Right cardiac atrium (tissue), 5 donors: ENCODE measurements at regions not wholly inside any gene's neighbourhood (a gene's known extent, or its start where the extent isn't known, plus 50 kb on each side); places are given as distances from the start of the nearest gene placed in this dataset.
"Not testable (repeated sequence)": the region's sequence is repeated elsewhere in the genome, so short reads cannot be mapped to it uniquely, and the experiment has no call there.

ENCODE experiments used
- ATAC-seq, 2 donors: fragments of 200-7000 bp; cut with Tn5 transposase; one replicate each; pipeline versions ENCODE4 v1.8.0 to v1.9.1; 2020; ENCODE audit warnings: moderate library complexity in 2 of 2, mild to moderate bottlenecking in 1 of 2
- DNase-seq, 3 donors: peaks; one replicate each; pipeline ENCODE4 v3.0.0-alpha.2; 2020
- H3K27ac ChIP-seq: one replicate; pipeline ENCODE4 v1.5.1; 2013; ENCODE audit warnings: mild to moderate bottlenecking, low read length, control low read depth, moderate library complexity
- H3K27me3 ChIP-seq: one replicate; pipeline ENCODE4 v1.6.1; 2013; ENCODE audit not compliant: control insufficient read depth, insufficient read depth
- H3K4me1 ChIP-seq: one replicate; pipeline ENCODE4 v1.6.1; 2013; ENCODE audit warnings: low read length; ENCODE audit not compliant: control insufficient read depth, insufficient read depth
- H3K4me3 ChIP-seq: one replicate; pipeline ENCODE4 v1.5.1; 2013; ENCODE audit warnings: low read length, control low read depth
- H3K9me3 ChIP-seq: one replicate; pipeline ENCODE4 v1.6.1; 2013; ENCODE audit warnings: low read length; ENCODE audit not compliant: control insufficient read depth
- WGBS: extraction: QIAGEN DNeasy Blood & Tissue Kit; methylation state at CpG from one replicate; pipeline ENCODE4 v1.1.7; 2013; 5-methylcytosine and 5-hydroxymethylcytosine counted together
- intact Hi-C, 4 donors: fragments of 100-400 bp; cut with DNase I; formaldehyde crosslinking; loops; one replicate each; pipeline versions ENCODE4 v1.11.0 to v1.14.0; 2022 to 2023
- donor health status: healthy with polysubstance abuse.
- donor health status: DM: no; HTN: yes; CAD: no.
- donor health status: DM: no; HTN: no; CAD: no.
- donor health status: DM: no; HTN: yes; CAD: no; lungs with severe emphysema.
- donor health status: DM: yes; HTN: yes; CAD: no.

DNA sequence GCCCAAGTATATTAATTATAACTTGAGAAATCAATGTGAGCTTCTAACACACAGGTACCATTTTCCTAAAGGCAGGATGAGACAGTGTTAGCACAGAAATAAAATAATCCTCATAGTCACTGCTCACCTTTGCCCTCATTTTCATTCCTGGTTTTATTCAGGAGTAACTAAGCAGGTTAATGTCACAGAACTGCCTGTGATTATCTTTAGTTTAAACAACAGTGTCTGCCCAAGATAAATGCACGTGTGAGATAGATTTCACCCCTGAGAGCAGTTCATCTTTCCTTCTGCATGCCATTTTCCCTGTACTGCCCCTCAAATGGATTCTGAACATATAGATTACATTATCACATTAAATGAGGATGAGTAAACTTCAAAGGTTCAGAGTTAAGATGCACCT, 250.7 kb downstream of the RMST start:
- intact Hi-C loops, result no loop called here
- no peak for DNase-seq
- Histone ChIP-seq H3K27ac (no peak overlapping the region), H3K4me1 (no peaks in the 10 kb centered on the region), H3K27me3 (no peaks in the 10 kb centered on the region), H3K4me3 (no peak overlapping the region), H3K9me3 (no peaks in the 10 kb centered on the region)
- no peak for ATAC-seq
- 29% methylated on average over 1 of the region's 1 CpG for WGBS

DNA sequence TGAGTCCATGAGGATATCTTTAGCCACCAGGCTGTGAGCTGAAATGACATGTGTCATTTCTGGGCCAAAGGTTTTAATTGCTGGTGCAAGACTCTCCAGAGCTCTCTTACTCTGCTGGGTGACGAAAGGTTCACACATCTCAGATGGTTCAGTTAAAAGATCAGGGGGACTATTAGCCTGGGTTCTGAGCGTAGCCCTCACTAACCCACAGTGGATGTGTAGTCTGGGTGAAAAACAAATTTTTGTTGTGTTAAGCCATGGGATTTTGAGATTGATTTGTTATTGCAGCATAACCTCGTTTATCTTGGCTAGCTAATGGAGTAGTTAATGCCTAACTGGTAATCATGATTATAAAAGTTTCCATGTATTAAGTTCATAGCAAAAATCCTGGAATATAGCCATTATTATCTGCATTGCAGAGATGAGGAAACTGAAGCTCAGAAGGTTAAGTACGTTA, 251.5 kb downstream of the RMST start:
- no peak overlapping the region for H3K27ac ChIP-seq
- no peak overlapping the region for H3K4me3 ChIP-seq
- no peak for ATAC-seq
- WGBS, result 58% methylated on average over 4 of the region's 4 CpGs
- intact Hi-C loops, result no loop called here
- H3K4me1 ChIP-seq, result no peaks in the 10 kb centered on the region
- DNase-seq, result no peak
- H3K9me3 ChIP-seq, result no peaks in the 10 kb centered on the region
- H3K27me3 ChIP-seq, result no peaks in the 10 kb centered on the region

DNA sequence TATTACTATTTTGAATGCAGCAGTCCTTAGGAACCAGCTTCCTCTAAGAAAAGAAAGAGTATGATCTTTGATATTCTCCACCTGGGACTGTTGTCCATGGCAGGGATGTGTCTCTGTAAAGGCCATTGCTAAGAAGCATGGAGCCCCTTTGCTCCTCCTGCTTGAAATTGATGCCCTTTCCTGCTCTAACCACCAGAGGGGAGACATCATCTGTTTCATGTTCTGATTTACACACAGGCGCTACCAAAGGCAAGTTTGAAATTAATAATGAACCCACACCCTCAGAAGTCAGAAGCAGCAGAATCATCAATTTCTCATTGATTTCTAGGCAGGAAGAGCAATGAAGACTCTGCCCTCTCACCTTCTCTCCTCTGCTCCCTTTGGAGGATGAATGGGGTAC, 253.8 kb downstream of the RMST start:
- no peaks in the 10 kb centered on the region for H3K4me1 ChIP-seq
- intact Hi-C loops, result no loop called here
- 66% methylated on average over 1 of the region's 1 CpG for WGBS
- H3K27ac ChIP-seq, result no peak overlapping the region
- H3K27me3 ChIP-seq, result no peaks in the 10 kb centered on the region
- H3K9me3 ChIP-seq, result no peaks in the 10 kb centered on the region
- no peak overlapping the region for H3K4me3 ChIP-seq
- DNase-seq, result no peak
- no peak for ATAC-seq

DNA sequence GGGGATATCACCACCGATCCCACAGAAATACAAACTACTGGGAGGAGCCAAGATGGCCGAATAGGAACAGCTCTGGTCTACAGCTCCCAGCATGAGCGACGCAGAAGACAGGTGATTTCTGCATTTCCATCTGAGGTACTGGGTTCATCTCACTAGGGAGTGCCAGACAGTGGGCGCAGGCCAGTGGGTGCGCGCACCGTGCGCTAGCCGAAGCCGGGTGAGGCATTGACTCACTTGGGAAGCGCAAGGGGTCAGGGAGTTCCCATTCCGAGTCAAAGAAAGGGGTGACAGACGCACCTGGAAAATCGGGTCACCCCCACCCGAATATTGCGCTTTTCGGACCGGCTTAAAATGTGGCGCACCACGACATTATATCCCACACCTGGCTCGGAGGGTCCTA, 261.2 kb downstream of the RMST start:
- H3K9me3 ChIP-seq, H3K27me3 ChIP-seq, H3K4me3 ChIP-seq, intact Hi-C loops, ATAC-seq, H3K4me1 ChIP-seq, H3K27ac ChIP-seq: not testable (repeated sequence)
- WGBS, result 96% methylated on average over 22 of the region's 22 CpGs
- DNase-seq, result peak in 1 of 3 donors; percentile 27

DNA sequence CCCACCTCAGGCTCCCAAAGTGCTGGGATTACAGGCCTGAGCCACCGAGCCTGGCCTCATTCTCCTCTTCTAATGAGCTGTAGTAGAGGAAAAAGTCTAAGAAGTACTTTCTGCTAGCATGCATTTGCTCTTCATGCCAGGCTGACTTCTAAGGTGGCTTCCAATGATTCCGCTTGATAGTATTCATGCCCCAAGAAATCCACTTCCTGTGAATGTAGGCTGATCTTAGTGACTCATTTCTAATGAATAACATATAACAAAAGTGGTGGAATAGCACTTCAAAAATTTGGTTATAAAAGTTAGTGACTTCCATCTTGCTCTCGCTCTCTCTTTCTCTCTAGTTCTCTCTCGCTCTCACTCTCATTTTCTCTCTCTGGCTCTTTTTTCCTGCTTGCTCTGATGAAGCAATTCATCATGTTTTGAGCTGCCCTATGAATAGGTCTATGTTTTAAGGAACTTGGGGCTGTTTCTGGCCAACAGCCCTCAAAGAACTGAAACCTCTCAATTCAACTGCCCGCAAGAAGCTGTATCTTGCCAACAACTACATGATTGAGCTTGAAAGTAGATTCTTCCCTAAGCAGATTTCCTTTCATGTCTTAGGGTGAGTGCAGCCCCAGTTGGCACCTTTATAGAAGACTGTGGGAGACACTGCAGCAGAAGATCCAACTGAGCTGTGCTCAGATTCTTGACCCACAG, 282.9 kb downstream of the RMST start:
- DNase-seq (no peak), ATAC-seq (no peak)
- H3K4me3 ChIP-seq, result no peak overlapping the region
- H3K27ac ChIP-seq, result no peak overlapping the region
- H3K27me3 ChIP-seq, result no peaks in the 10 kb centered on the region
- no peaks in the 10 kb centered on the region for H3K9me3 ChIP-seq
- 89% methylated on average over 5 of the region's 5 CpGs for WGBS
- H3K4me1 ChIP-seq, result no peaks in the 10 kb centered on the region
- intact Hi-C loops, result no loop called here

DNA sequence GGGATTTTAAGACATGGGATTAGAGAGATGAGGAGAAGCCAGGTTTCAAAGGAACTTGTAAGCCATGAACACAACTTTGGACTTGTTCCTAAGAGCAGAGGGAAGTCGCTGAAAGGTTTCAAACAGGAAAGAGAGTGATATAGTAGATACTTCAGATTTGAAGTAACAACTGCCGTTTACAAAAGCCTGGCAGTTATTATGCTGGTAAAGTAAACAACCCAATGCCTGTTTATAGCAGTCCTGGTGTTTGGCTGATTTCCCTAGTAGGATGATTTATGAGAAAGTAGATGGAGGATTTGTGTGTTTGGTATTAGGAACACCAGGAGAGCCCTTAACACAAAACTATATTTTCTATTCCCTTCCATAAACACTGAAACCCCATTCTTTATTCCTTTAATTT, 285.7 kb downstream of the RMST start:
- DNase-seq (no peak), ATAC-seq (no peak)
- intact Hi-C loops, result no loop called here
- 48% methylated on average over 2 of the region's 2 CpGs for WGBS
- Histone ChIP-seq H3K27ac (no peak overlapping the region), H3K4me3 (no peak overlapping the region), H3K9me3 (no peaks in the 10 kb centered on the region), H3K4me1 (no peaks in the 10 kb centered on the region), H3K27me3 (no peaks in the 10 kb centered on the region)

DNA sequence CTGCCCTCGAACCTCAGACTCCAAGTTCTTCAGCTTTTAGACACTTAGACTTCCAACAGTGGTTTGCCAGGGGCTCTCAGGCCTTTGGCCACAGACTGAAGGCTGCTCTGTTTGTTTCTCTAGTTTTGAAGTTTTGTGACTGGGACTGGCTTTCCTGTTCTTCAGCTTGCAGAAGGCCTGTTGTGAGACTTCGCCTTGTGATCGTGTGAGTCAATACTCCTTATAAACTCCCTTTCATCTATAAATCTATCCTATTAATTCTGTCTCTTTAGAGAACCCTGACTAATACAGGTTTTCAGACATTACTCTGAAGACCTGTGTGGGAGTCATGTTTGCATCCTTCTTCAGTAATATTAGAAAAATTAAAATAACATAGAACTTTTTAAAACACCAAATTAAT, 289.1 kb downstream of the RMST start:
- ATAC-seq, result no peak
- H3K9me3 ChIP-seq, result no peaks in the 10 kb centered on the region
- no peak overlapping the region for H3K27ac ChIP-seq
- no peaks in the 10 kb centered on the region for H3K4me1 ChIP-seq
- no peak overlapping the region for H3K4me3 ChIP-seq
- 68% methylated on average over 3 of the region's 3 CpGs for WGBS
- no peak for DNase-seq
- intact Hi-C loops, result no loop called here
- no peaks in the 10 kb centered on the region for H3K27me3 ChIP-seq

GRCh38 chr12:97752129-97752528, 289.5 kb downstream of the RMST start:
- DNase-seq (no peak), ATAC-seq (no peak)
- intact Hi-C loops, result no loop called here
- Histone ChIP-seq H3K27ac (no peak overlapping the region), H3K4me3 (no peak overlapping the region), H3K9me3 (no peaks in the 10 kb centered on the region), H3K4me1 (no peaks in the 10 kb centered on the region), H3K27me3 (no peaks in the 10 kb centered on the region)

DNA sequence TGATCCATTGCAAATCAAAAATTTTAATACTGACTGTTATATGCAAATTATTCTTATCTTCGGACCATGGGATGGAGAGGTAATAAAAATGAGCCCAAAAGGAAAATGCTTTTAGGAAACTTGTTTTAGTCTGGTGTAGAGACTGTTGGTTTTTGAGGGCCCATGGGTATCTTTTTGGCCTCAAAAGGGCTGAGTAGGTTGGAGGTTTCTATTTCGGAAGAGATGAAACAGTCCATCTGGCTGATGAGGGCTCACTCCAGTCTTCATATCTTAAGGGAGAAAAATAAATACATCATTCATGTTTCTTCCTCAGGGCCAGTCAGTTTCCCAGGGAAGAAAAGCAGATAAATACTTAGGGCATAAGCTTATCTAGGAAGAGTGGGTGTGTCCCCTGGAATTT, 290.7 kb downstream of the RMST start:
- ATAC-seq, result no peak
- intact Hi-C loops, result no loop called here

GRCh38 chr12:97754306-97754705, 291.7 kb downstream of the RMST start:
- ATAC-seq, result no peak
- 85% methylated on average over 3 of the region's 3 CpGs for WGBS

More for the DNA sequence above, 290.7 kb downstream of the RMST start:
- Histone ChIP-seq H3K9me3 (no peaks in the 10 kb centered on the region), H3K4me1 (no peaks in the 10 kb centered on the region), H3K4me3 (no peak overlapping the region), H3K27ac (no peak overlapping the region), H3K27me3 (no peaks in the 10 kb centered on the region)
- WGBS, result 68% methylated on average over 2 of the region's 2 CpGs
- DNase-seq, result no peak

GRCh38 chr12:97756066-97756666, 293.6 kb downstream of the RMST start:
- H3K9me3 ChIP-seq, result no peaks in the 10 kb centered on the region
- ATAC-seq (peak; percentile 40 to 47), DNase-seq (peak in 2 of 3 donors; percentile 41 to 53)
- intact Hi-C loops, result no loop called here
- H3K4me3 ChIP-seq, result no peak overlapping the region
- H3K4me1 ChIP-seq, result no peaks in the 10 kb centered on the region
- no peaks in the 10 kb centered on the region for H3K27me3 ChIP-seq
- WGBS, result 58% methylated on average over 10 of the region's 10 CpGs
- H3K27ac ChIP-seq, result peak overlapping the region; percentile 34

More at GRCh38 chr12:97754306-97754705, 291.7 kb downstream of the RMST start:
- H3K27ac ChIP-seq, result no peak overlapping the region
- no peaks in the 10 kb centered on the region for H3K4me1 ChIP-seq
- intact Hi-C loops, result no loop called here
- H3K27me3 ChIP-seq, result no peaks in the 10 kb centered on the region
- H3K4me3 ChIP-seq, result no peak overlapping the region
- DNase-seq, result no peak
- no peaks in the 10 kb centered on the region for H3K9me3 ChIP-seq
